Sigmoid colon (tissue), 4 donors: ENCODE measurements at regions not wholly inside any gene's neighbourhood (a gene's known extent, or its start where the extent isn't known, plus 50 kb on each side); places are given as distances from the start of the nearest gene placed in this dataset.

Source experiments
- EP300 ChIP-seq, 4 donors: sonication (generic); formaldehyde crosslinking; IDR thresholded peaks; one replicate each; pipeline ENCODE4 v1.6.1; 2017; ENCODE audit warnings: antibody characterized with exemption in 4 of 4
- POLR2A ChIP-seq, 2 donors: fragments of 450-650 bp; IDR thresholded peaks; one replicate each; pipeline ENCODE4 v1.6.1; 2016; ENCODE audit warnings: antibody characterized with exemption in 2 of 2, mild to moderate bottlenecking in 2 of 2, moderate library complexity in 2 of 2
- POLR2AphosphoS5 ChIP-seq, 4 donors: sonication (generic); formaldehyde crosslinking; IDR thresholded peaks; one replicate each; pipeline ENCODE4 v1.6.1; 2017; ENCODE audit warnings: antibody characterized with exemption in 4 of 4
- TF ChIP-seq, protein P1 (sequence below), 4 experiments: fragments of 450-650 bp in 3 of 4; fragments of 200-600 bp in 1 of 4; IDR thresholded peaks; one replicate each; pipeline ENCODE4 v1.5.1; 2016 to 2019; ENCODE audit warnings: antibody characterized with exemption in 4 of 4, mild to moderate bottlenecking in 3 of 4, moderate library complexity in 2 of 4

- TF ChIP-seq POLR2AphosphoS5 (IDR thresholded peaks at IDR 0.05) (no peak), POLR2A (IDR thresholded peaks at IDR 0.05) (no peak), EP300 (IDR thresholded peaks at IDR 0.05) (no peak)
- TF ChIP-seq, protein P1, sequence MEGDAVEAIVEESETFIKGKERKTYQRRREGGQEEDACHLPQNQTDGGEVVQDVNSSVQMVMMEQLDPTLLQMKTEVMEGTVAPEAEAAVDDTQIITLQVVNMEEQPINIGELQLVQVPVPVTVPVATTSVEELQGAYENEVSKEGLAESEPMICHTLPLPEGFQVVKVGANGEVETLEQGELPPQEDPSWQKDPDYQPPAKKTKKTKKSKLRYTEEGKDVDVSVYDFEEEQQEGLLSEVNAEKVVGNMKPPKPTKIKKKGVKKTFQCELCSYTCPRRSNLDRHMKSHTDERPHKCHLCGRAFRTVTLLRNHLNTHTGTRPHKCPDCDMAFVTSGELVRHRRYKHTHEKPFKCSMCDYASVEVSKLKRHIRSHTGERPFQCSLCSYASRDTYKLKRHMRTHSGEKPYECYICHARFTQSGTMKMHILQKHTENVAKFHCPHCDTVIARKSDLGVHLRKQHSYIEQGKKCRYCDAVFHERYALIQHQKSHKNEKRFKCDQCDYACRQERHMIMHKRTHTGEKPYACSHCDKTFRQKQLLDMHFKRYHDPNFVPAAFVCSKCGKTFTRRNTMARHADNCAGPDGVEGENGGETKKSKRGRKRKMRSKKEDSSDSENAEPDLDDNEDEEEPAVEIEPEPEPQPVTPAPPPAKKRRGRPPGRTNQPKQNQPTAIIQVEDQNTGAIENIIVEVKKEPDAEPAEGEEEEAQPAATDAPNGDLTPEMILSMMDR (IDR thresholded peaks at IDR 0.05) = no peak
Observed at GRCh38 chr12:23426328-23426727, 523.1 kb downstream of the SOX5 start.
